ENCODE measurements at regions not wholly inside any gene's neighbourhood (a gene's known extent, or its start where the extent isn't known, plus 50 kb on each side); places are given as distances from the start of the nearest gene placed in this dataset.

DNA sequence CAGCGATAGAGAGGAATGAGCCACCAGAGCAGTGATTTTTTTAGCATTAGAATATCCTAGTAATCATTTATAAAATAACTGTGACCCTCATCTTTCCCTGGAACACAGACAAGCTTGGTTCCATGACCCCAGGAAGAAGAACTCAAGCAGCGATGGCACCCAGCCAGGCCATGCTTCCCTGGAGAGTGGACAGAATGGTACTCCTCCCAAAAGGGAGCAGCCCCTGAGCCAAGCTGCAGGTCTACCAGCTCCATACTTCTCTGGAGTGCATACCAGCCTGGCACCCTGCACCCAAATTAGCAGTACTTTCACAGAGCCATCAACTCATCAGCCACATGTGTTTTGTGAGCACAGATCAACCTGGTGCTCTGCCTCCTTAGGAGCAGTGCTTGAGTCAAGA is 310.9 kb upstream of the PCDH10 start:
- TF ChIP-seq POLR2AphosphoS5 (IDR thresholded peaks at IDR 0.05): no peak
- no peak for TF ChIP-seq EP300 (IDR thresholded peaks at IDR 0.05)
- TF ChIP-seq, protein P1, sequence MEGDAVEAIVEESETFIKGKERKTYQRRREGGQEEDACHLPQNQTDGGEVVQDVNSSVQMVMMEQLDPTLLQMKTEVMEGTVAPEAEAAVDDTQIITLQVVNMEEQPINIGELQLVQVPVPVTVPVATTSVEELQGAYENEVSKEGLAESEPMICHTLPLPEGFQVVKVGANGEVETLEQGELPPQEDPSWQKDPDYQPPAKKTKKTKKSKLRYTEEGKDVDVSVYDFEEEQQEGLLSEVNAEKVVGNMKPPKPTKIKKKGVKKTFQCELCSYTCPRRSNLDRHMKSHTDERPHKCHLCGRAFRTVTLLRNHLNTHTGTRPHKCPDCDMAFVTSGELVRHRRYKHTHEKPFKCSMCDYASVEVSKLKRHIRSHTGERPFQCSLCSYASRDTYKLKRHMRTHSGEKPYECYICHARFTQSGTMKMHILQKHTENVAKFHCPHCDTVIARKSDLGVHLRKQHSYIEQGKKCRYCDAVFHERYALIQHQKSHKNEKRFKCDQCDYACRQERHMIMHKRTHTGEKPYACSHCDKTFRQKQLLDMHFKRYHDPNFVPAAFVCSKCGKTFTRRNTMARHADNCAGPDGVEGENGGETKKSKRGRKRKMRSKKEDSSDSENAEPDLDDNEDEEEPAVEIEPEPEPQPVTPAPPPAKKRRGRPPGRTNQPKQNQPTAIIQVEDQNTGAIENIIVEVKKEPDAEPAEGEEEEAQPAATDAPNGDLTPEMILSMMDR (IDR thresholded peaks at IDR 0.05): no peak
- no peak for TF ChIP-seq POLR2A (IDR thresholded peaks at IDR 0.05)

All from sigmoid colon (tissue), 4 donors.